SK-N-MC (cell line): ENCODE measurements at regions not wholly inside any gene's neighbourhood (a gene's known extent, or its start where the extent isn't known, plus 50 kb on each side); places are given as distances from the start of the nearest gene placed in this dataset.

Experiments used
- DNase-seq: peaks from one replicate; pipeline ENCODE4 v3.0.0-alpha.2; 2011; ENCODE audit warnings: low read depth, low spot score
- H3K27ac ChIP-seq: fragments of 200-600 bp; sonication (generic); 2 replicates; pipeline ENCODE4 v1.5.1; 2016; ENCODE audit warnings: mixed run types
- H3K36me3 ChIP-seq: fragments of 200-600 bp; sonication (generic); 2 replicates; pipeline ENCODE4 v1.6.1; 2017; ENCODE audit warnings: antibody characterized with exemption, low read length, mixed read lengths; ENCODE audit not compliant: insufficient read depth
- H3K4me3 ChIP-seq: fragments of 200-600 bp; sonication (generic); 2 replicates; pipeline ENCODE4 v1.5.1; 2016
- H3K9ac ChIP-seq: fragments of 200-600 bp; sonication (generic); 2 replicates; pipeline ENCODE4 v1.8.0; 2017; ENCODE audit warnings: mixed run types, mixed read lengths; ENCODE audit not compliant: insufficient read length
- H3K9me3 ChIP-seq: fragments of 200-600 bp; sonication (generic); 2 replicates; pipeline ENCODE4 v1.6.1; 2017; ENCODE audit warnings: low read depth, mild to moderate bottlenecking, antibody characterized with exemption, low read length, moderate library complexity, mixed read lengths
- EZH2 ChIP-seq: fragments of 200-600 bp; sonication (generic); IDR thresholded peaks from one replicate; pipeline ENCODE4 v1.6.1; 2017; ENCODE audit warnings: antibody characterized with exemption
- FOXP2 ChIP-seq: optimal IDR thresholded peaks from 2 replicates; pipeline ENCODE3; 2011; ENCODE audit warnings: mild to moderate bottlenecking, moderate library complexity; ENCODE audit not compliant: insufficient read depth; ENCODE audit errors: extremely low read length, control extremely low read depth
- POLR2AphosphoS5 ChIP-seq: IDR thresholded peaks from 2 replicates; pipeline ENCODE4 v1.6.1; 2012; ENCODE audit warnings: mild to moderate bottlenecking, low read depth, low read length, borderline replicate concordance

- no peaks in the 10 kb centered on the region for H3K36me3 ChIP-seq
- H3K9me3 ChIP-seq: no peaks in the 10 kb centered on the region
- TF ChIP-seq POLR2AphosphoS5: no peak
- no peak for TF ChIP-seq EZH2
- DNase-seq: no peak
- H3K9ac ChIP-seq: no peak overlapping the region
- H3K4me3 ChIP-seq: no peak overlapping the region
- H3K27ac ChIP-seq: no peak overlapping the region
Measured at GRCh38 chr7:27418541-27418940, 175.9 kb downstream of the EVX1 start.

GRCh38 chr7:27419581-27420177 lies 177.1 kb downstream of the EVX1 start:
- no peaks in the 10 kb centered on the region for H3K36me3 ChIP-seq
- no peaks in the 10 kb centered on the region for H3K9me3 ChIP-seq
- no peak overlapping the region for H3K27ac ChIP-seq
- H3K9ac ChIP-seq: no peak overlapping the region
- DNase-seq: no peak
- TF ChIP-seq EZH2 (no peak), POLR2AphosphoS5 (no peak), FOXP2 (no peak)
- no peak overlapping the region for H3K4me3 ChIP-seq

DNA sequence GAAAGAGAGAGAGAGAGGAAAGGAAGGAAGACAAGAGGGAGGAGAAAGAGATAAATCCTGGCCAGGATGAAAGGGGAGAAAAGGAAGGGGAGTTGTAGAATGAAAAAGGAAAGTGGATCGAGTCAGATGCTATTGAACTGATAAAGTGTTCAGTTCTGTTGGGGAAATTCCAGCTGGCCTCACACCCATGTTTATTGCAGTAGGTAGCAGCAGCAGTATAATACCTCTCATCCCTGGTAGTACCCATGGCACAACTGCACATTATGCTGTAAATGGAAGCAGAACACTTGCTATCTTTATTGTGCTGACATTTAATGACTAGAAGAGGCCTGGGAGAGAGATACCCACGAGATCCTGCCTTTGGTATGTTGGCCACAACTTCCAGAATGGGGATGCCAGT lies 178.1 kb downstream of the EVX1 start:
- DNase-seq: no peak
- Histone ChIP-seq H3K27ac (no peak overlapping the region), H3K9ac (no peak overlapping the region), H3K9me3 (no peaks in the 10 kb centered on the region), H3K4me3 (no peak overlapping the region), H3K36me3 (no peaks in the 10 kb centered on the region)
- TF ChIP-seq POLR2AphosphoS5 (no peak), EZH2 (no peak), FOXP2 (no peak)

- Histone ChIP-seq H3K27ac (no peak overlapping the region), H3K9me3 (no peaks in the 10 kb centered on the region), H3K36me3 (no peaks in the 10 kb centered on the region), H3K9ac (no peak overlapping the region), H3K4me3 (no peak overlapping the region)
- TF ChIP-seq FOXP2: no peak
- TF ChIP-seq POLR2AphosphoS5: no peak
- TF ChIP-seq EZH2: no peak
- DNase-seq: no peak
Measured at GRCh38 chr7:27423290-27423689, 180.7 kb downstream of the EVX1 start.

DNA sequence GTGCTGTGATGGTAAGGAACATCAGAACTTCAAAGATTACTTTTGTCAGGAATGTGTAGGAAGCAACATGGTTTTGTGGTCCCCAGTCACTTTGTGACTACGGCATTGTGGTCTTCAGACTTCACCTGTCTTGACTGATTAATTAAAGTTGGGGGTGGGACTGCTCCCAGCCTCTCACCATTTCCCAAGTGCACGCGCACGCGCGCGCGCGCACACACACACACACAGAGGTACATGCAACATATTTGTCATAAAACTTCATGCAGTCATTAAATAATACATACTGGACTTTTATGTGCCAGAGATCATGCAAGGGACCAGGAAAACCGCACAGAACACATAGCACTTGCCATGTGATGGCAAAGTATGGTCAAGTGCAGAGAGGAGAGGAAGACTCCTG lies 181.2 kb downstream of the EVX1 start:
- H3K36me3 ChIP-seq: no peaks in the 10 kb centered on the region
- H3K9ac ChIP-seq: no peak overlapping the region
- H3K4me3 ChIP-seq: no peak overlapping the region
- no peak for DNase-seq
- no peaks in the 10 kb centered on the region for H3K9me3 ChIP-seq
- no peak overlapping the region for H3K27ac ChIP-seq
- no peak for TF ChIP-seq EZH2
- no peak for TF ChIP-seq POLR2AphosphoS5
- no peak for TF ChIP-seq FOXP2

DNA sequence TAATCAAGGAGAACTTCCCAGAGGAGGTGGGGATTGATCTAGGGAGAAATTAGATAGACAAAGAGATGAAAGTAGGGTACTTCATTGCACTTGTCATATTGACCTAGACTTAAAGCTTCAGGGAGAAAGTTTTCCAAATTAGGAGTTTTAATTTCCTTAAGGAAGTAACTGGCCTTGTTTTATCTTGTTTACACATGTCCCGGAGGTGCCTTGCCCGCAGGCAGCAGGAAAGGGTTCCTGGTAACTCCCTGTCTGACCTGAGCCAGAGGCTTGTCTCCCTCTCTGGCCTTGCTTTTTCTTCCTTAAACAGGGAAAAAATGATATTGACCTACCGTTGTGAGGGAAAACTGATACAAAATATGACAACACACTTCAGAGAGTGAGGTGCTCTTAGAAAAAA lies 181.6 kb downstream of the EVX1 start:
- Histone ChIP-seq H3K27ac (no peak overlapping the region), H3K4me3 (no peak overlapping the region), H3K9ac (no peak overlapping the region), H3K9me3 (no peaks in the 10 kb centered on the region), H3K36me3 (no peaks in the 10 kb centered on the region)
- TF ChIP-seq EZH2 (no peak), POLR2AphosphoS5 (no peak), FOXP2 (no peak)
- DNase-seq: no peak

- Histone ChIP-seq H3K36me3 (no peaks in the 10 kb centered on the region), H3K27ac (no peak overlapping the region), H3K4me3 (no peak overlapping the region), H3K9me3 (no peaks in the 10 kb centered on the region), H3K9ac (no peak overlapping the region)
- TF ChIP-seq EZH2 (no peak), POLR2AphosphoS5 (no peak), FOXP2 (no peak)
- DNase-seq: no peak
Measured at GRCh38 chr7:27424749-27425148, 182.1 kb downstream of the EVX1 start.

- Histone ChIP-seq H3K36me3 (no peaks in the 10 kb centered on the region), H3K27ac (no peak overlapping the region), H3K9ac (no peak overlapping the region), H3K9me3 (no peaks in the 10 kb centered on the region), H3K4me3 (no peak overlapping the region)
- no peak for DNase-seq
- TF ChIP-seq FOXP2: no peak
- TF ChIP-seq POLR2AphosphoS5: no peak
- no peak for TF ChIP-seq EZH2
Measured at GRCh38 chr7:27427416-27427815, 184.8 kb downstream of the EVX1 start.

- DNase-seq: no peak
- TF ChIP-seq FOXP2 (no peak), POLR2AphosphoS5 (no peak), EZH2 (no peak)
- Histone ChIP-seq H3K9me3 (no peaks in the 10 kb centered on the region), H3K9ac (no peak overlapping the region), H3K27ac (no peak overlapping the region), H3K36me3 (no peaks in the 10 kb centered on the region), H3K4me3 (no peak overlapping the region)
Measured at GRCh38 chr7:27430105-27430504, 187.5 kb downstream of the EVX1 start.

- no peak for DNase-seq
Measured at GRCh38 chr7:27431465-27431864, 188.9 kb downstream of the EVX1 start.

More at GRCh38 chr7:27431465-27431864, 188.9 kb downstream of the EVX1 start:
- Histone ChIP-seq H3K9ac (no peak overlapping the region), H3K27ac (no peak overlapping the region), H3K9me3 (no peaks in the 10 kb centered on the region), H3K36me3 (no peaks in the 10 kb centered on the region), H3K4me3 (no peak overlapping the region)
- TF ChIP-seq EZH2 (no peak), FOXP2 (no peak), POLR2AphosphoS5 (no peak)
